ENCODE measurements at regions not wholly inside any gene's neighbourhood (a gene's known extent, or its start where the extent isn't known, plus 50 kb on each side); places are given as distances from the start of the nearest gene placed in this dataset.

DNA sequence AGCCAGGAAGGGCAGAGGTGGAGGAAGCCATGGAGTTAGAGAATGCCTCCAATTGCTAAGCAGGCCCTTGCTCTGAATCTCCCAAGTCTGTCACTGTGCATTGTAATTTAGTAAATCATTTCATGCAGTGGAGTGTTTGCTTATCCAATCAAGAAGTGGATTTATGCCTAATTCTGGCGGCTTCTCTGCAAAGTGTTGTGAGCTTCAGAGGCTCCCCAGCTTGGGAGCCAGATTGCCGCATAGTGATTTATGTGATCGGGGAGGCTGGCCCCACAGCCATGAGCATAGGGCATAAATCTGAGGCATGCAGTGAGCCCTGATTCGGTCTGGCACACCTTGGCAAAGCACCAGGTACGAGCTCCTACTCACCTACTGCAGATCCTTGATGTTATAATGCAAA is 520.8 kb downstream of the HS3ST4 start:
- ChIA-PET POLR2A (no interaction called here), CTCF (no interaction called here)
- intact Hi-C loops (cut with micrococcal nuclease; ENCODE audit: unreplicated experiment) = no loop called here
- no peak overlapping the region for H3K4me3 Mint-ChIP-seq (ENCODE audit: unreplicated experiment)
- no peak overlapping the region for H3K27ac Mint-ChIP-seq (ENCODE audit: unreplicated experiment)
- H3K4me3 ChIP-seq (ENCODE audit: low read depth, low read length) = no peak overlapping the region
- no peaks in the 10 kb centered on the region for H3K27me3 Mint-ChIP-seq (ENCODE audit: insufficient read depth, unreplicated experiment)
- no peaks in the 10 kb centered on the region for H3K4me1 ChIP-seq
- no peaks in the 10 kb centered on the region for H3K4me1 Mint-ChIP-seq (ENCODE audit: low read depth, unreplicated experiment)
- BruUV-seq (replicated peaks) = no TSS peak
- peaks cover 14% of the 10 kb centered on the region for H3K9me3 Mint-ChIP-seq (ENCODE audit: unreplicated experiment)
- no peak for DNase-seq
- H3K36me3 ChIP-seq (ENCODE audit: control insufficient read depth, insufficient read depth, low read length) = no peaks in the 10 kb centered on the region
- H3K9me3 ChIP-seq = no peaks in the 10 kb centered on the region
- H3K27me3 ChIP-seq (replicated peaks; ENCODE audit: control insufficient read depth, insufficient read depth, low read length) = no peaks in the 10 kb centered on the region
- TF ChIP-seq, protein P1, sequence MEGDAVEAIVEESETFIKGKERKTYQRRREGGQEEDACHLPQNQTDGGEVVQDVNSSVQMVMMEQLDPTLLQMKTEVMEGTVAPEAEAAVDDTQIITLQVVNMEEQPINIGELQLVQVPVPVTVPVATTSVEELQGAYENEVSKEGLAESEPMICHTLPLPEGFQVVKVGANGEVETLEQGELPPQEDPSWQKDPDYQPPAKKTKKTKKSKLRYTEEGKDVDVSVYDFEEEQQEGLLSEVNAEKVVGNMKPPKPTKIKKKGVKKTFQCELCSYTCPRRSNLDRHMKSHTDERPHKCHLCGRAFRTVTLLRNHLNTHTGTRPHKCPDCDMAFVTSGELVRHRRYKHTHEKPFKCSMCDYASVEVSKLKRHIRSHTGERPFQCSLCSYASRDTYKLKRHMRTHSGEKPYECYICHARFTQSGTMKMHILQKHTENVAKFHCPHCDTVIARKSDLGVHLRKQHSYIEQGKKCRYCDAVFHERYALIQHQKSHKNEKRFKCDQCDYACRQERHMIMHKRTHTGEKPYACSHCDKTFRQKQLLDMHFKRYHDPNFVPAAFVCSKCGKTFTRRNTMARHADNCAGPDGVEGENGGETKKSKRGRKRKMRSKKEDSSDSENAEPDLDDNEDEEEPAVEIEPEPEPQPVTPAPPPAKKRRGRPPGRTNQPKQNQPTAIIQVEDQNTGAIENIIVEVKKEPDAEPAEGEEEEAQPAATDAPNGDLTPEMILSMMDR (IDR thresholded peaks at IDR 0.05; ENCODE audit: insufficient read depth in 1 of 2, low read depth in 1 of 2, low read length in 1 of 2, severe bottlenecking in 1 of 2, unreplicated experiment in 1 of 2) = no peak
- no peaks in the 10 kb centered on the region for H3K36me3 Mint-ChIP-seq (ENCODE audit: insufficient read depth, unreplicated experiment)

DNA sequence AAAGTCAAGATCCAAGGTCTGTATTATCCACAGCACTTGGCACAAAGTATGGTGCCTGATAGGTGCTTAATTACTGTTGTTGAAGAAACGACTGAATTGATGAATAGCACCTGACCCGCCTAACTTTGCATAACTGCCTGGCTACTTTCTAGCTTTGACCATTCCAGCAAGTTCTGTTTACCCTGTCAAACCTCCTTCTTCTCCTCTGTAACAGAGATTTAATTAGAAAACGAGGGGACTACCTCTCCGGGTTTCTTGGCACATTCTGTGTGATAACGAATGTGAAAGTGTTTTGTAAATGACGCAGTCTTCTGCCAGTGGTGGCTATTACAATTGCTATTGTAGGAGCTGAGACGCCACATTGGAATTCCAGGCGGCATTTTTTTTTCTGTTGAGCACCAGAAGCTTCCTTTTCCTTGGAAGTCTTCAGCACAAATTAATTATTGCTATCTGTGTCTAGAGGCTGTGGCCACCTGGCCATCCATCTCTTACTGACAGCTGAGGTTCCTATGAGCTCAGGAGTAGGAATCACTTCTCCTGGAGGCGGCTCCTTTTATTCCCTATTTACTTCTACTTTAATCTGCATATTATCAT is 522.9 kb downstream of the HS3ST4 start:
- H3K4me3 Mint-ChIP-seq (ENCODE audit: unreplicated experiment) = no peak overlapping the region

DNA sequence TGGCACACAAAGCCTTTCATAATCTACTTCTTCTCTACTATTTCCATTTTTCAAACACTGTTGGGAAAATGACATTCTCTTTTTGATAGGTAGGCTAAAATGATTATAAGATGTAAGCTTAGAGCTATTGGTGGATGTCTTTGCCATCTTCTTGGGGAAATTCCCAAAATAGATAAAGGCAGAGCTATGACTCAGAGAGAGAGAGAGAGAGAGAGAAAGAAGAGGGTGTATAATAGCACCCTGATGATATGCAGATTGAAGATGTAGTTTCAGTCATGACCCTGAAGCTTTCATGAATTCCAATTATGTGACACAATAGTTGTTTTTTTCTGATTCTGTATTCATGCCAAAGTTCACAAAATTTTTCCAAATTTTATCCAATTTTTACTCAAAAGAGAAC is 529.1 kb downstream of the HS3ST4 start:
- Mint-ChIP-seq H3K9me3 (ENCODE audit: unreplicated experiment) (no peaks in the 10 kb centered on the region), H3K4me1 (ENCODE audit: low read depth, unreplicated experiment) (no peaks in the 10 kb centered on the region), H3K4me3 (ENCODE audit: unreplicated experiment) (no peak overlapping the region), H3K36me3 (ENCODE audit: insufficient read depth, unreplicated experiment) (no peaks in the 10 kb centered on the region), H3K27me3 (ENCODE audit: insufficient read depth, unreplicated experiment) (peaks cover 4% of the 10 kb centered on the region), H3K27ac (ENCODE audit: unreplicated experiment) (no peak overlapping the region)
- Histone ChIP-seq H3K36me3 (ENCODE audit: control insufficient read depth, insufficient read depth, low read length) (no peaks in the 10 kb centered on the region), H3K4me1 (no peaks in the 10 kb centered on the region), H3K27me3 (replicated peaks; ENCODE audit: control insufficient read depth, insufficient read depth, low read length) (no peaks in the 10 kb centered on the region), H3K9me3 (no peaks in the 10 kb centered on the region), H3K4me3 (ENCODE audit: low read depth, low read length) (no peak overlapping the region)
- no peak for DNase-seq
- TF ChIP-seq, protein P1 (IDR thresholded peaks at IDR 0.05; ENCODE audit: insufficient read depth in 1 of 2, low read depth in 1 of 2, low read length in 1 of 2, severe bottlenecking in 1 of 2, unreplicated experiment in 1 of 2) = no peak
- no TSS peak for BruUV-seq (replicated peaks)
- ChIA-PET POLR2A (no interaction called here), CTCF (no interaction called here)
- intact Hi-C loops (cut with micrococcal nuclease; ENCODE audit: unreplicated experiment) = no loop called here

More for the DNA sequence above, 522.9 kb downstream of the HS3ST4 start:
- Mint-ChIP-seq H3K9me3 (ENCODE audit: unreplicated experiment) (peaks cover 14% of the 10 kb centered on the region), H3K27ac (ENCODE audit: unreplicated experiment) (no peak overlapping the region), H3K27me3 (ENCODE audit: insufficient read depth, unreplicated experiment) (peaks cover 4% of the 10 kb centered on the region), H3K4me1 (ENCODE audit: low read depth, unreplicated experiment) (no peaks in the 10 kb centered on the region), H3K36me3 (ENCODE audit: insufficient read depth, unreplicated experiment) (no peaks in the 10 kb centered on the region)
- H3K4me1 ChIP-seq = no peaks in the 10 kb centered on the region
- intact Hi-C loops (cut with micrococcal nuclease; ENCODE audit: unreplicated experiment) = no loop called here
- CTCF ChIA-PET = interaction anchor here (0.6 kb wide), 1 partner anchor 176 kb away, joined by 3 read pairs; no protein-coding TSS in a partner anchor
- H3K9me3 ChIP-seq = no peaks in the 10 kb centered on the region
- H3K4me3 ChIP-seq (ENCODE audit: low read depth, low read length) = no peak overlapping the region
- POLR2A ChIA-PET = no interaction called here
- TF ChIP-seq, protein P1 (IDR thresholded peaks at IDR 0.05; ENCODE audit: insufficient read depth in 1 of 2, low read depth in 1 of 2, low read length in 1 of 2, severe bottlenecking in 1 of 2, unreplicated experiment in 1 of 2) = no peak
- no peaks in the 10 kb centered on the region for H3K36me3 ChIP-seq (ENCODE audit: control insufficient read depth, insufficient read depth, low read length)
- H3K27me3 ChIP-seq (replicated peaks; ENCODE audit: control insufficient read depth, insufficient read depth, low read length) = no peaks in the 10 kb centered on the region
- BruUV-seq (replicated peaks) = no TSS peak
- DNase-seq = no peak
